ENCODE measurements at regions not wholly inside any gene's neighbourhood (a gene's known extent, or its start where the extent isn't known, plus 50 kb on each side); places are given as distances from the start of the nearest gene placed in this dataset.
A peak's percentile ranks its signal among the peaks of the same experiment; 100 is the strongest.

DNA sequence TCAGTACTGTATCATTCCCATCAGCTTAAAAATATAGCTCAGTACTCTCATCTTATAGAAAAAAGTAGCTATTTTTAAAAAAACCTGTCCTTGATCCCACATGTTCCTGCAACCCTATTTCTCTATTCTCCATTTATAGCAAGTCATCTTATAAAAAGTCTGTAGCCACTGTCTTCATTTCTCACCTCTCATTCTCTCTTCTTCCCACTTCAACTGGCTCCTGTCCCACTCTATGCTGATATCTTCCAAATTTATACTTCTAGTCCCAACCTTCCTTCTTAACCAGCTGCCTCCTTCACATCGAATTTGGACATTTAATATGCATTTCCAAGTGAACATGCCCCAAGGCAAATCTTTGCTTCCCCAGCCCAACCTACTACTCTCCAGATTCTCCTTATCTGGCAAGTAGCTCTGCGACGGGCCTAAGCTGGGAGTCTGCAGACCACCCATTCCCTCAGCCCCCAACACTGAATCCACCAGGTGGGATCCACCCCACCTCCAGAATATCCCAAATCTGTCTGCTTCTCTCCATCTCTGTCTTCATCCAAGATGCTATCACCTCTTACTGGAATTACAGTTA, 52.0 kb upstream of the TANC2 start:
- no peak for DNase-seq (ENCODE audit: low read depth)

DNA sequence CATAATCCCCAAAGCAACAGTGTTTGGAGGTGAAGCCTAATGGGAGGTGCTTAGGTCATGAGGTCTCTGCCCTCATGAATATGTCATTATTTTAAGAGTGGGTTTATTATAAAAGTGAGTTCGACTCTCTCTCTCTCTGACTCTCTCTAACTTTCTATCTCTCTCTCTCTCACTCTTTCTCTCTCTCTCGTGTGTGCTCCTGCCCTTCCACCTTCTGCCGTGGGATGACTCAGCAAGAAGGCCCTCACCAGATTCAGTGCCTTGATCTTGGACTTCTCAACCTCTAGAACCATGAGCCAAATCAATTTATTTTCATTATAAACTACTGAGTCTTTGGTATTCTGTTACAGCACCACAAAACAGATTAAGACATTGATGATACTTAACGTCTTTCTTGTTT, 53.7 kb upstream of the TANC2 start:
- no peak for DNase-seq (ENCODE audit: low read depth)

DNA sequence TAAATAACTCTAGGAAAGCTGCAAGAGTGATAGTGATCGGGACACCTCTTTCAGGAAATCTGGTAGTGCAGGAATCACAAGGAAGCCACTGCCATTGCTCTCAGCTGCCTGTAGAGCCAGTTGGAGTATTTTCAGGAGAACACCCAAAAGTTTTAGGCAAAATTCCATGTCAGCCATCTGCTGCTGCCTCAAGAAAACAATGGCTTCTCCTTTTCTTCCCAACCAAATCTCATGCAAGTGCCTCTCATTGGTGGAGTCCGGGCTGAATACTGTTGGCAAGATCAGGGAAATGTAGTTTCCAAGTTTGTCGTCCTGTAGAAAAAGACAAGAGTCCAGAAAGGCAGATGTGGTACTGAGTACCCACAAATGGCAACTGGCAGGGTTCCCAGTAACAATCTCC, 54.9 kb upstream of the TANC2 start:
- no peak for DNase-seq (ENCODE audit: low read depth)

DNA sequence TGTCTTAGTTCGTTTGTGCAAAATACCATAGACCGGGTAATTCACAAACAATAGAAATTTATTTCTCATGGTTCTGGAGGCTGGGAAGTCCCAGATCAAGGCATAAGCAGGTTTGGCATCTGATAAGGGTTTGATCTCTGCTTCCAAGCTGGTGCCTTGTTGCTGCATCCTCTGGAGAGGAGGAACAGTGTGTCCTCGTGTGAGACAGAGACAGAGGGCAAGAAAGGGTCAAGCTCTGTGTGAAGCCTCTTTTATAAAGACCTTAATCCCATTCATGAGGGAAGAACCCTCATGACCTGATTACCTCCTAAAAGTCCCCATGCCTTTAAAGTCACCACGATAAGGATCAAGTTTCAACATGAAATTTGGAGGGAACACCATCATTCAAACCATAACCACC, 55.8 kb upstream of the TANC2 start:
- no peak for DNase-seq (ENCODE audit: low read depth)

DNA sequence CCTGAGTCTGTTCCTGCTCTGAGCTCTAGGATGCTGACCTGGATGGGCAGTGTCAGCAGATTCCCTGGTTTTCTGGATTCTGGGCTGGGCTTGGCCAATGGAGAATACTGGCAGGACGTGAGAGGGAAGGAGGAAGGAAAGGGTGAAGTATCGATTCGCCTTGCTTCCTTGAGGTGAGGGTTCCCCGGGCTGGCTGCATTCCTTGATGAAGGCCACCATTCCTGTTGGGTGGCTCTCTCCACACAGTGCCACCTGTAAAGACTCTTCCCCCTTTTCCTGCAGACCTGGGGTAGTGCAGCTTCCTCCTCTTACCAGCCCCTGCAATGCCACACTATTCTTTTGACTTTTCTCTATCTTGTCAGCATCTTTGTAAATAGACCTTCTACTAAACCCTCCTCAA, 58.1 kb upstream of the TANC2 start:
- no peak for DNase-seq (ENCODE audit: low read depth)

DNA sequence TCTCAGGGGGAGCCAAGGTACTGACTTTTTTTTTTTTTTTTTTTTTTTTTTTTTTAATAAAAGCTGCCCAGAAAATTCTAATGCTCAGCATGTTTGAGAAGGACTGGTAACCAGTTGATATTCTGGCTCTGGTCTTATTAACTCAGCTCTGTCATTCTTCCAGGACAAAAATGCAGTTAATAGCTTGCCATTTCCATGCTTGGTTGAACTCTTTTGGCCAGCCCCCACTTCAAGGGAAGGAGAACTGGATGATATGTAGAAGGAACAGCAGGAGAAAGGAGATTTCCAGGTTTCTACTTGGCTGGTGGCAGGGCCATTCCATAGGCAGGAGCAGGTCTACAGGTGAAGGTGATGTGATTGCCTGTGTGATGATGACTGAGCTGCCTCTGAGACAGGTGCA, 59.2 kb upstream of the TANC2 start:
- no peak for DNase-seq (ENCODE audit: low read depth)

DNA sequence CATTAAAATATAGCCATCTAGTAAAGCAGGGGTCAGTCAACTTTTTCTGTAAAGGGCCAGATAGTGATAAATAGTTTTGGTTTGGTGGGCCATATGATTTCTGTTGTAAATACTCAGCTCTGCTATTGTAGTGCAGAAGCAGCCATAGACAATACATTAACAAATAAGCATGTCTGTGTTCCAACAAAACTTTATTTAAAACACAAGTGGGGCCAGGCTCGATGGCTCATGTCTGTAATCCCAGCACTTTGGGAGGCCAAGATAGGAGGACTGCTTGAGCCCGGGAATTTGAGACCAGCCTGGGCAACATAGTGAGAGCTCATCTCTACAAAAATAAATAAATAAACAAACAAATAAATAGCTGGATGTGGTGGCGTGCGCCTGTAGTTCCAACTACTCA, 60.8 kb upstream of the TANC2 start:
- DNase-seq (ENCODE audit: low read depth) = no peak

DNA sequence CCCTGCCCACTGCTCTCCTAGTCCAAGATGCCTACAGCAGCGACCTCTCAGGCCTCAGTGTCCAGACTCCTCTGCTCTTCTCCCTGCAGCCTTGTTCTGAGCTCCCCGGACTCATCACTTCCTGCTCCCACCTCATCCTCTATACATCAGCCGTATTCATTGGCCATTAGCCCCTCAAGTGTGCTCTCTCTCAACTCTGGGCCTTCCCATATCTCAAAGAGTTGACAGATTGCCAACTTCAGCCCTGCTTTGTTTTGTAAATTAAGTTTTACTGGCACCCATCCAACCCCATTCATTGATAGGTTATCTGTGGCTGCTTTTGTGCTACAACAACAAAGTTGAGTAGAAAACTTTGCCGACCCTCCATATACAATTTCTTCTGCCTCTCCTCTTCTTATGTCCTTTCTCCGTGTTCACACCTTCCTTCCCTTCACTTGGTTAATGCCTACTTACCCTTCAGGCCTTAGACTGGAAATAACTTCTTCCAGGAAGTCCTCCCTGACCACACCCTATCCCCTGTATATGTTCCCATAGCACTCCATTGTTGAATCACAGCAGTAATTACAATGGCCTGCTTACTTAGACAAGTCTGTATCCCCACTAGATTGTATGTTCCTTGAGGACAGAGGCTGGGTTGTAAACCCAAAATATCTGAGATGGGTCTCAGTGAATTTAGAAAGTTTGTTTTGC, 63.4 kb upstream of the TANC2 start:
- no peak for DNase-seq (ENCODE audit: low read depth)

DNA sequence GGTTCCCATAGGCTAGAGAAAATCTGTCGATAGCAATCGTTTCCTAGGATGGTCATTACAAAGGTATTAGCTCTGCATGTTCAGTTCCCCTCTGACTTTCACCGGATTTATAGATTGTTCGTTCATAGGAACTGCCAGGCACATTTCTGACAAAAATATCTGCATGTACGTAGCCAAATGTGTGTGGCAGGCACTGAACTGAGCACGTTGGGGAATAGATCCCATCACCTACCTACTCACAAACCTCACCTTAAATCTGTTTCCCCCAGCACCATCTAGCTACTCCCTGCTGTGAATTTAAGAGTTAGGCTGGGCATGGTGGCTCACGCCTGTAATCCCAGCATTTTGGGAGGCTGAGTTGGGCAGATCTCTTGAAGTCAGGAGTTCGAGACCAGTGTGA, 64.5 kb upstream of the TANC2 start:
- DNase-seq (ENCODE audit: low read depth) = no peak

DNA sequence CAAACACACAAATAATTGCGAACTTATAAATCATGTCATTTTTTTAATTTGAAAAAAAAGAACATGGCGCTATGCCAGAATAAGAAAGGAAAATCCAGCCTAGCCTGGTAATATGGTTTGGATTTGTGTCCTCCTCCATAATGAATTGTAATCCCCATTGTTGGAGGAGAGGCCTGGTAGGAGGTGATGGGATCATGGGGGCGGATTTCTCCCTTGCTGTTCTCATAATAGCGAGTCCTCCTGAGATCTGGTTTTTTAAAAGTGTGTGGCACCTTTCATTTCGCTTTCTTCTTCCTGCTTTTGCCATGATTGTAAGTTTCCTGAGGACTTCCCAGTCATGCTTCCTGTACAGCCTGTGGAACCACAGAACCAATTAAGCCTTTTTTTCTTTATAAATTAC, 65.9 kb upstream of the TANC2 start:
- no peak for DNase-seq (ENCODE audit: low read depth)

DNA sequence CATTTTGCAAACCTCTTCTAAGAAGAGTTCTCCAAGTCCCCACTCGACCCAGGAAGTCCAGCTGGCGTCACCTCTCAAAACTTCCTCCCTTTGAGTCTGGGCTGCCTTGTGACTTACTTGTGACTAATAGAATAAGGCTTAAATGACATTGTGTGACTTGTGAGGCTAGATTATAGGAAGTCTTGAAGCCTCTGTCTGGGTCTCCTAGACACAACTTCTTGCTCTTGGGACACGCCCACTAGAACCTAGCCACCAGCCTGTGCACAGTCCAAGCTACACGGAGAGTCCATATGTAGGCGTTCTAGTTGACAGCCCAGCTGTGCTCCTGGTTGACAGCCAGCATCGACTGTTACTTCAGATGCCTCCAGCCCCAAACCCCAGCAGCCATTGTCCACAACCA, 66.7 kb upstream of the TANC2 start:
- DNase-seq (ENCODE audit: low read depth) = no peak

DNA sequence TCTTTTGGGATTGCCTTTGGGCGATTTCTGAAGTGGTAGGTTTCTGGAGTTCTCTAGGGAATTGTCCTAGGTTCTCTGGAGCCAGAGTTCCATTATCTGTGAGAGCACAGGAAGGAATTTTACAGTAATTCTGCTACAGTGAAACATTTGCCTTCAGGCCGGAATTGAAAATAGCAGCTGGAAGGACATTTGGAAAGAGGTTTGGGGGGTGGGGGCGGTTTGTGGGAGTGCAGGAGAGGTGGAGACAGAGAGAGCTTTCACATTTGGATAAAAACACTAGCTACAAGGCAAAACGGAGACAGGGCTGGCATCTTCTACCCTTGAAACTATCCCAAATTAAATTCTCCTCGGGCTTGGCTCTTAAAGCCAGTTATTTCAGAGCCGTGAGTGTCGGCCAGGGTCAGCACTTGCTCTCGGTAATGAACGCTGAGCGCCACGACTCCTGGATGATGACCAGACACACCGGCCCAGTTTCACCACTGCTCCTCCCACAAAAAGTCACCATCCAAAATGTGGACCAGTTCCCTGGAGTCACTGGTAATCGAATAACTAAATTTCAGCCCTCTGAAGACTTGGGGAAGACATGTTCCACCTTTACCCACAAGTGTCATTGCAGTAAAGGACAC, 67.7 kb upstream of the TANC2 start:
- DNase-seq (ENCODE audit: low read depth) = no peak

DNA sequence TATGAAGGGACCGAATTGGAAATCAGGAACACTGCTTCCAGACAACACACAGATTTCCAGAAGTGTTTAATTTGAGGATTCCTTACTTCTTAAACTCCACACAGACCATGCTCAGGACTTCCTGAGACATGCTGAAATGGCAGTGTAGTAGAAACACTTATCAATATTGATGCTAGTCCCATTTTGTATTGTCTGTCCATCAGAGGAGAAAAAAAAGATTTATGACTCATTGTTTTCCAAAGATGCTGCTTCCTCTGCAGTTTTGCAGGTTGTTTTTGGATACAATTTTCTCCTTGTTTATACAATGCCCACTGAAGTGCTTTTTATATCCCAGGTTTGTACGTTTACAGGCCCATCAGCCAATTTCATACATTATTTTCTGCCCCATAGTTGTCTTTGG, 68.3 kb upstream of the TANC2 start:
- DNase-seq (ENCODE audit: low read depth) = no peak

DNA sequence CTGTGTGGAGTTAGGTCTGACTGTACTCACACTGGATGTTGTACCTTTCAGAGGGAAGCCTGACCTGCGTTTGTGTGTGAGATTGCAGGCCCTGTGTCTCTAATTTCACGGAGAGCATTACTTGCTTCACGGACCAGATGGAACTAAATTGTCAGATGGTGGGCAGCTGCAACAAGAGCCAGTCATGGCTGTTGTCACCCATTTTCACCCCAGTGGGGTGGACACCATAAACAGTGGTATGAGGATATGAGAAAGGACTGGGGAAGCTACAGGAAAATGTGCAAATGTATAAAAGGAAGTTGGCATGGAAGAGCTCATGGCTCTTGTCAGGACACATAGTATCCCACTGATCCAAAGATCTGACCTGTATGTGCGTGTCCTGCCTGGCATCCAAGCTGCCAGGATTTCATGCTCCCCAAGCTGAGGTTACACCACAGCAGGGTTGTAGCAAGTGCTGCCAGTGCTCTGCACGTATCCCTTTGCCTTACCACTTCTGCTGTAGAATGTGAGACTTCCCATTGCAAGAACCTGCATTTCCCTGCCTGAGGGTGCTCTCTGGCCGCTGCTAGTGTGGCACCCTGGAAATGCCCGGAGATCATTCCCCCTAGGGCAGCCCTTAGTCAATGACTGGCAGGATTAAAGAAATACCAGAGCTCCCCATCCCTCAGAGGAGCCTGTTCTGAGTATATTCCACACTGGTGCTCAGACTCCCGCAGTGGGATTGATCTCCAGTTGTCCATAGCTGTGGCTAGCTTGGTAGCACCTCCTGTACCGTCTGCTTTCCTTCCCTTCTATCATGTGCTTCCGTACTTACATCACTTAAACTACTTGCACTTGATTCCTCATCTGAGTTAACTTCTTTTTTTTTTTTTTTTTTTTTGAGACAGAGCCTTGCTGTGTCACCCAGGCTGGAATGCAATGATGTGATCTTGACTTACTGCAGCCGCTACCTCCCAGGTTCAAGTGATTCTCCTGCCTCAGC, 70.4 kb upstream of the TANC2 start:
- DNase-seq (ENCODE audit: low read depth) = peak; percentile 25

DNA sequence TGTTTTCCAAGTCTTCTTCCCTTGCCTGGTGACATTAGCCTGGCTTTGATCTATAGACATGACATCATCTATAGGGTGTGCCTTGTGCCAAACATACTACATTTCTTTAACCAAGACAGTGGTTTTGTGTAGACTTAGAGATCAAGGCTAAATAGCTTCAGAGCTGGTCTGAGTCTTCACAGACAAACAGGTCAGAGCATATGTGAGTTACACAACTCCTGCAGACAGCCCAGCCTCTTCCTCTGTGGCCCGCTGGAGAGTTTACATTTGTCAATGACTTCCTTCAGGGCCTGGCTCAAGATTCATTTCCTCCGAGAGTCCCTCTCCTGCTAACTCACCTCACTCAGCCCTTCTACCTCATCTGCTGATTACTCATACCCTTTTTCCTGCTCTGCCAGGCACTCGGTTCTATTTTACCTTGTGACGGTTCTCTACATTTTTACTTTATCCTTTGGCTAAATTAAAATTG, 73.1 kb upstream of the TANC2 start:
- peak; percentile 96 for DNase-seq (ENCODE audit: low read depth)

DNA sequence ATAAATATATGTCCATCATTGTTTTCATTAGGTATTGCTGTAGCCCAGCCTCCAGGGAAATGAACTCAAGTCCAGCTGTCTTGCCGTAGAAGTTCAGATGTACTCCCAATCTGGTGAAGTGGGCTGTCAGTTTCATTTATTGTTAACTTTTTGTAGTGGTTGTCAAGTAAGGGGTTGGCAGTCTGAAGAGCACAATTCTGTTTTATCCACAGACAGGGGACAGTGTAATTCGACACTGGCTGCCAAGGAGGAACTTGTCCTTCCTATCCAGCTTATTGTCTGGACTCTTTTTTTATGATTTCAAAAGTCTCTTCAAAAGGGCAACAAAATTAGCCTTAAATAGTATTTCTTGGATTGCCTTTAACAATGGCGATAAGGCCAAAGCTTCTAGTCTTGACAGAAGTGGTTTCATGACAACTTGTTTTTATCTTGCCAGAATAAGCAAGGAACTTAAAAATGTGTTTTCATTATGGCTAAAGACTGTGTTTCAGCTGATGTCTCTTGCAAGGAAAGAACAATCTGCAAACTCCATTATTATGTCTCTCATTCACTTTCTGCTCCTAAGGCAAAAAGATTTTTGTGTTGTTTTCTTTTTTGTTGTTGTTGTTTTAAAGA, 73.9 kb upstream of the TANC2 start:
- no peak for DNase-seq (ENCODE audit: low read depth)

DNA sequence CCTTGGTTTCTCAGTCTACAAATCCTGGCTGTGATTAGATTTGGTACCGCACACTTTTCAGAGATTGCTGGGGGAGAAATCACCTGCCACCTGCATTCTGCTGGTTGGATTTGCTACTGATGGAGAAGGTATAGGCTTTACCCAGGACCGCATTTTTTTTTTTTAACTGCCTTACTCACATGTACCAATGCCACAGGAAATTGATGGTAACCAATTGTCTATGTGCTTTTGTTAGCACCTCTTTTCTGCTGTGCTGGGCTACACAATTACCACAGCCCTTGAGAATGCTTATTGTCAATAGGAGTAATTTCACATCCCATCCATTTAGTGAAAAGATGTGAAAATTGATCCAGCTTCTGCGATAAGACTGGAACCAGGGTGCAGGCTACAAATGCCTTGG, 74.4 kb upstream of the TANC2 start:
- no peak for DNase-seq (ENCODE audit: low read depth)

DNA sequence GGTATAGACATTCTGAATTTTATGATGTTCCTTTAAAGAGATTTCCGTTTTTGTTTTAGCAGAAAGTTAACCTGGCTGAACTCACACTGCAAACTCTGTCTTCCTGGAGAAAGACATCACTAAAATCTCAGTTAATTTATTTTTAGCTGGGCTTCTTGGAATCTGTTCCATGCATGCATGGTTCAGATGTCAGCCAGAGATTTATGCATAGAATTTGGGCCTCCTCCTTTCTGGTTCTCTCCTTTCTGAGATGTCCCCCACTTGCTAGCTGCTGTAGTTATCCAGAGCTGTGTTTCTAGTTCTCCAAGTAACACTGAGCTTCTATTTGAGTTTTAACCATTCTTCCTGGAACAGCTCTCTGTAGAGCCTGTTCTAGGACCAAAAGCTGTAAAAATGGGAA, 77.3 kb upstream of the TANC2 start:
- no peak for DNase-seq (ENCODE audit: low read depth)

DNA sequence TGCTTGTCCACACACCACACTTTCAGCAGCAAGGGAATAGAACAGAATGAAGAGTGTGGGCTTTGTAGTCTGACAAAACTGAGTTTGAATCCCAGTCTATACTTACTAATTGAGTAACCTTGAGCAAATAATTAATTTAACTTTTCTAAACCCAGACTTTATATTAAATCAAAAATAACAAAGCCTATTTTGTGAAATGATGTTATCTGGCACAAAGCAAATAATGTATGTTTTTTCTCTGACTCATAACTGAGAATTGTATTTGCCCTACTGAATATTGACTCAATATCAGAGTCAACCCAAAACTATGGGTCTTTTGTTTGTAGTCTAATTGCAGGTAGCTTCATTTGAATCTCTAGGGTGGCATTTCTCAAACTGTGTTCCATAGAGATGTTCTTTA, 77.9 kb upstream of the TANC2 start:
- DNase-seq (ENCODE audit: low read depth) = no peak

DNA sequence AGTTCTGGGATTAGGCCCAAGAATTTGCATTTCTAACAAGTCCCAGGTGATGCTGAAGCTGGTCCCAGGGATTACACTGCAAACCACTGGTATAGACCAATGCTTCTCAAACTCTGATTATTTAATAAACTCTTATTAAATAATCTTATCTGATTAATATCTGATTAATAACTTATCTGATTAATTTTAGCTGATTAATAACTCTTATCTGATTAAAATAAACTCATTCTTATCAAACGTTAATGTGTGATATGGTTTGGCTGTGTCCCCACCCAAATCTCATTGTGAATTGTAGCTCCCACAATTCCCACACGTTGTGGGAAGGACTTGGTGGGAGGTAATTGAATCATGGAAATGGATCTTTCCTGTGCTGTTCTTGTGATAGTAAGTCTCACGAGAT, 78.6 kb upstream of the TANC2 start:
- DNase-seq (ENCODE audit: low read depth) = no peak

DNA sequence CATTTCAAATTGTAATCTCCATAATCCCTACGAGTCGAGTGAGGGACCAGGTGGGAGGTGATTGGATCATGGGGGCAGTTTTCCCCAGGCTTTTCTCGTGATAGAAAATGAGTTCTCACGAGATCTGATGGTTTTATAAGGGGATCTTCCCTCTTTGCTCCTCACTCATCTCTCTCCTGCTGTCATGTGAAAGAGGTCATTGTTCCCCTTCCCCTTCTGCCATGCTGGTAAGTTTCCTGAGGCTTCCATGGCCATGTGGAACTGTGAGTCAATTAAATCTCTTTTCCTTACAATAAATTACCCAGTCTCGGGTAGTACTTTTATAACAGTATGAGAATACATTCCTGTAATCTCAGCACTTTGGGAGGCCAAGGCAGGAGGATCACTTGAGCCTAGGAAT, 76.7 kb upstream of the MARCHF10 start:
- no peak for DNase-seq (ENCODE audit: low read depth)

DNA sequence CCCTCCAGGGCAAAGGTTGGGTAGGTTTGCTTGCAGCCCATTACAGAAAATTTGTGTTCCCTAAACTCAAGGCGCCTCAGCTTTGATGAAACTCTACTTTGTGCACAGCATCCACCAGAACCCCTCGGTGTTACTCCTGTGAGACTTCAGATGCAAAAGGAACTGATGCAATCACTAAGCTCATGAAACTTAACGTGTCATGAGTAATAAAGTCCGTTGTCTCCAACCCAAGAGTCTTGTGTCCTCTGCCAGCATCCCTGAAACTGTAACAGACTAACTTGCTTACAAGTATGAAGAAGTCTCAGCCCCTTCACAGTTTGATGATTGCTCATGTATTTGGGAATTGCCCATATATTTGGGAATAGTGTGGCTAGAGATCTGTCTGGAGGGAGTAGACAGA, 74.8 kb upstream of the MARCHF10 start:
- peak; percentile 81 for DNase-seq (ENCODE audit: low read depth)

Data from iris pigment epithelial cell (primary cell).